Epithelial cell of esophagus (primary cell): ENCODE measurements at regions not wholly inside any gene's neighbourhood (a gene's known extent, or its start where the extent isn't known, plus 50 kb on each side); places are given as distances from the start of the nearest gene placed in this dataset.

Experiments used
- DNase-seq: peaks from one replicate; pipeline ENCODE4 v3.0.0; 2010; ENCODE audit warnings: low read depth
- H3K4me3 ChIP-seq: 2 replicates; pipeline ENCODE4 v1.5.1; 2011; ENCODE audit warnings: mild to moderate bottlenecking, low read length, control low read depth
- CTCF ChIP-seq: IDR thresholded peaks from 2 replicates; pipeline ENCODE4 v1.5.1; 2011; ENCODE audit warnings: low read depth, mild to moderate bottlenecking, low read length, control low read depth, inconsistent platforms; ENCODE audit not compliant: insufficient read depth; ENCODE audit errors: missing control alignments

- no peak for TF ChIP-seq CTCF
- DNase-seq = no peak
Observed at GRCh38 chr6:100217225-100218012, 223.4 kb upstream of the MCHR2 start.

GRCh38 chr6:100216760-100217159, 222.7 kb upstream of the MCHR2 start:
- TF ChIP-seq CTCF = no peak
- H3K4me3 ChIP-seq = no peak overlapping the region
- no peak for DNase-seq

More at GRCh38 chr6:100217225-100218012, 223.4 kb upstream of the MCHR2 start:
- no peak overlapping the region for H3K4me3 ChIP-seq

GRCh38 chr6:100212131-100212530, 218.1 kb upstream of the MCHR2 start:
- TF ChIP-seq CTCF = no peak
- H3K4me3 ChIP-seq = no peak overlapping the region
- no peak for DNase-seq

- no peak overlapping the region for H3K4me3 ChIP-seq
- no peak for TF ChIP-seq CTCF
- no peak for DNase-seq
Observed at GRCh38 chr6:100210137-100211117, 216.4 kb upstream of the MCHR2 start.

- H3K4me3 ChIP-seq = no peak overlapping the region
- DNase-seq = no peak
- no peak for TF ChIP-seq CTCF
Observed at GRCh38 chr6:100209323-100210136, 215.5 kb upstream of the MCHR2 start.

- DNase-seq = peak; percentile 90
- no peak for TF ChIP-seq CTCF
- H3K4me3 ChIP-seq = no peak overlapping the region
Observed at GRCh38 chr6:100203400-100203799, 209.4 kb upstream of the MCHR2 start.
